RWPE2 (cell line): ENCODE measurements at regions not wholly inside any gene's neighbourhood (a gene's known extent, or its start where the extent isn't known, plus 50 kb on each side); places are given as distances from the start of the nearest gene placed in this dataset.

Experiments used
- ATAC-seq: fragments of 200-7000 bp; cut with Tn5 transposase; 3 replicates; pipeline ENCODE4 v1.9.1; 2021; ENCODE audit warnings: low read depth
- DNase-seq: peaks from one replicate; pipeline ENCODE4 v3.0.0-alpha.2; 2020; ENCODE audit warnings: low spot score
- H3K27ac ChIP-seq: fragments of 450-650 bp; 2 replicates; pipeline ENCODE4 v1.5.1; 2017; ENCODE audit warnings: mild to moderate bottlenecking; ENCODE audit not compliant: poor library complexity, severe bottlenecking
- H3K27me3 ChIP-seq: fragments of 250-450 bp; sonication (Bioruptor Pico); 2 replicates; pipeline ENCODE4 v1.5.1; 2021; ENCODE audit warnings: mild to moderate bottlenecking, moderate library complexity; ENCODE audit not compliant: insufficient read depth, poor library complexity, severe bottlenecking
- H3K36me3 ChIP-seq: fragments of 250-450 bp; sonication (Bioruptor Pico); 2 replicates; pipeline ENCODE4 v1.5.1; 2020; ENCODE audit warnings: low read depth, mild to moderate bottlenecking, moderate library complexity
- H3K4me1 ChIP-seq: fragments of 250-450 bp; sonication (Bioruptor Pico); 2 replicates; pipeline ENCODE4 v1.5.1; 2021; ENCODE audit warnings: mild to moderate bottlenecking, moderate library complexity; ENCODE audit not compliant: insufficient read depth, poor library complexity, severe bottlenecking
- H3K4me3 ChIP-seq: fragments of 250-450 bp; sonication (Bioruptor Pico); 2 replicates; pipeline ENCODE4 v1.5.1; 2021; ENCODE audit warnings: mild to moderate bottlenecking, moderate library complexity; ENCODE audit not compliant: severe bottlenecking
- H3K9me3 ChIP-seq: fragments of 250-450 bp; sonication (Bioruptor Pico); 2 replicates; pipeline ENCODE4 v1.5.1; 2021; ENCODE audit warnings: mild to moderate bottlenecking, moderate library complexity; ENCODE audit not compliant: severe bottlenecking
- TF ChIP-seq, protein P1 (sequence below): fragments of 450-650 bp; IDR thresholded peaks from one replicate; pipeline ENCODE4 v1.5.1; 2017; ENCODE audit warnings: mild to moderate bottlenecking, moderate library complexity; ENCODE audit not compliant: poor library complexity, severe bottlenecking

DNA sequence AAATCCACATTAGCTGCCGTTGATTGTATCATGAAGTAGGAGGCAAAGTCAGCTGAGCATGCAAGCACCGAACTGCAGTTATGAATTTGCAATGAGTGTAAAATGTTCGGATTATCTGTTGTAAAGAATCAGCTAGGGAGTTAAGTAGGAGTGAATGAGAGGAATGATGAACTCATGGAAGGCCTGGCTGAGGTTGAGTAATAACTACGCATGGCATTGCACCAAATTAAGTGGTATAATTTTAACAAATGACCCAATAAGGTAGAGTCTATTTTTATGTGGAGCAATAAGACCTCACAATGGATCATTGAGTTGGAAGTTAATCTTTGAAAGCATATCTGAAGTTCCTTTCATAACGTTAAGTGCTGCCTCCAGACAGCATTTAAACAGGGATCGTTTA is 288.2 kb upstream of the CHST9 start:
- Histone ChIP-seq H3K27me3 (no peaks in the 10 kb centered on the region), H3K4me3 (no peak overlapping the region), H3K36me3 (no peaks in the 10 kb centered on the region), H3K4me1 (no peaks in the 10 kb centered on the region), H3K9me3 (no peaks in the 10 kb centered on the region), H3K27ac (no peak overlapping the region)
- no peak for DNase-seq
- ATAC-seq = no peak
- TF ChIP-seq, protein P1, sequence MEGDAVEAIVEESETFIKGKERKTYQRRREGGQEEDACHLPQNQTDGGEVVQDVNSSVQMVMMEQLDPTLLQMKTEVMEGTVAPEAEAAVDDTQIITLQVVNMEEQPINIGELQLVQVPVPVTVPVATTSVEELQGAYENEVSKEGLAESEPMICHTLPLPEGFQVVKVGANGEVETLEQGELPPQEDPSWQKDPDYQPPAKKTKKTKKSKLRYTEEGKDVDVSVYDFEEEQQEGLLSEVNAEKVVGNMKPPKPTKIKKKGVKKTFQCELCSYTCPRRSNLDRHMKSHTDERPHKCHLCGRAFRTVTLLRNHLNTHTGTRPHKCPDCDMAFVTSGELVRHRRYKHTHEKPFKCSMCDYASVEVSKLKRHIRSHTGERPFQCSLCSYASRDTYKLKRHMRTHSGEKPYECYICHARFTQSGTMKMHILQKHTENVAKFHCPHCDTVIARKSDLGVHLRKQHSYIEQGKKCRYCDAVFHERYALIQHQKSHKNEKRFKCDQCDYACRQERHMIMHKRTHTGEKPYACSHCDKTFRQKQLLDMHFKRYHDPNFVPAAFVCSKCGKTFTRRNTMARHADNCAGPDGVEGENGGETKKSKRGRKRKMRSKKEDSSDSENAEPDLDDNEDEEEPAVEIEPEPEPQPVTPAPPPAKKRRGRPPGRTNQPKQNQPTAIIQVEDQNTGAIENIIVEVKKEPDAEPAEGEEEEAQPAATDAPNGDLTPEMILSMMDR = no peak

DNA sequence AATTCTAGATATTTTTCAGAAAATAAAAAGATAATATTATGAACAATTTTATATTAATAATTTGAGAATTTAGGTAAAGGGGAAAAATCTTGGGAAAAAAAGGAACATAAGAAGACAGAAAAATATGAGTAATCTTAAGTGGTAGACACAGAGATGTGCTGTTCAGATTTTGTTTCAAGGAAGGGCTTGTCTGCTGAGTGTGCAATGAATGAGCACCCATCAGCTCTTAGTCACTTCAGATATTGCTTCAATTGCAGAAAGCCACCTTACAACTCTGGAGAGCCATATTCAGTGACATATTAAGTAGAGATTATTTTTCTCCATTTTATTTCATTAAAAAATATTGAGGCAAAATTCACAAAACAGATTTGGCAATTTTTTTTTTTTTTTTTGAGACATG is 282.0 kb upstream of the CHST9 start:
- no peaks in the 10 kb centered on the region for H3K4me1 ChIP-seq
- no peaks in the 10 kb centered on the region for H3K27me3 ChIP-seq
- TF ChIP-seq, protein P1 = no peak
- no peaks in the 10 kb centered on the region for H3K9me3 ChIP-seq
- no peak overlapping the region for H3K27ac ChIP-seq
- DNase-seq = no peak
- ATAC-seq = no peak
- H3K4me3 ChIP-seq = no peak overlapping the region
- no peaks in the 10 kb centered on the region for H3K36me3 ChIP-seq

DNA sequence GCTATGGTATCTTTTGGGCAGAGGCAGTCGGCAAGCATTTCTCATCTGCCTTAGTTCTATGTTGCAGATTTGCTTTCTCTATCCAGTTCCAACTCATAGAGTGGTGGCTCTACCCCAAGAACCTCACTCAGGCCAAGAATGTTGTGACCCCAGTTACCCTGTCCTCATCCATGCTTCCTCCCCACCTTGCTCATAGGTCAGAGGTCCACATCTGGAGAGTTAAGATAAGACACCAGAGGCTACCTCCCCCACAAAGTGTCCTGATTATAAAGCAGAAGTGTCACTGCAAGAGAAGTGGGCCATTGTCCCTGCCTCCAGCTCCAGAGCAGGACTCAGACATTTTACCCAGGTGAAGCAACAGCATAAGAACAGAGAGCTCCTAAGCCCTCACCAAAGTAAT is 276.8 kb upstream of the CHST9 start:
- H3K36me3 ChIP-seq = no peaks in the 10 kb centered on the region
- no peak overlapping the region for H3K27ac ChIP-seq
- peaks cover 3% of the 10 kb centered on the region for H3K27me3 ChIP-seq
- no peak overlapping the region for H3K4me3 ChIP-seq
- ATAC-seq (no peak), DNase-seq (no peak)
- H3K4me1 ChIP-seq = no peaks in the 10 kb centered on the region
- no peaks in the 10 kb centered on the region for H3K9me3 ChIP-seq
- TF ChIP-seq, protein P1 = no peak

DNA sequence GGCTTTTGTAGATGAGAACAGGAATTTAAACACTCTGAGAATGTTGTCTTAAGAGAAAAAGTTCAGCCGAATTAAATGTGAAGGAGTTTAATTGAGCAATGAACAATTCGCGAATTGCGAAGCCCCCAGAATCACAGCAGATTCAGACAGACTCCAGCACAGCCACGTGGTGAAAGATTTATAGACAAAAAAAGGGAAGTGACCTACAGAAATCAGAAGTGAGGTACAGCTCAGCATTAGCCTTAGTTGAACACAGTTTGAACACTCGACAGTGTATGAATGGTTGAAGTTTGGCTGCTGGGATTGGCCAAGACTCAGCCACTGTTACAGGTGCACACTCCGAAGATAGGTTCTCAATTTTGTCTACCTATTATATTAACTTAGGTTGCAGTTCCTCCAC is 264.0 kb upstream of the CHST9 start:
- H3K9me3 ChIP-seq = no peaks in the 10 kb centered on the region
- H3K36me3 ChIP-seq = no peaks in the 10 kb centered on the region
- no peak overlapping the region for H3K27ac ChIP-seq
- ATAC-seq (no peak), DNase-seq (no peak)
- H3K27me3 ChIP-seq = no peaks in the 10 kb centered on the region
- H3K4me3 ChIP-seq = no peak overlapping the region
- TF ChIP-seq, protein P1 = no peak
- H3K4me1 ChIP-seq = no peaks in the 10 kb centered on the region

DNA sequence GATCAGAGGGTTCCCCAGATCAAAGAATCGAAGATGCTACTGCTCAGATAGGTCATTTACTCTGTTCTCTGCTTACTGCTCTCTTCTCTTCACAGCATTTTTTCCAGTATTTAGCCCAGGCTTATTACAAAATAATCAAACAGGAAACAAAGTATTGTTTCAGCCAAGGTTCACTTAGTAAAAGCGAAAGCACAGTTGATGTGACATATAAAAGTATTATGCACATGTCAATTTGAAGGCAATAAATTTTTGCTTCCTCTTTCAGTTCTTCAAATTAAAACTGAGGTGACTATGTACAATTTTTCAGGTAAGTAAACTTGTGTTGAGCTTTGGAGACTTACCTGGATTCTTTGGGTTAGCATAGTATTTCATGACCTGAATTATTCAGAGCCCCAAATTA is 262.8 kb upstream of the CHST9 start:
- no peak overlapping the region for H3K4me3 ChIP-seq
- H3K27ac ChIP-seq = no peak overlapping the region
- no peaks in the 10 kb centered on the region for H3K9me3 ChIP-seq
- DNase-seq (no peak), ATAC-seq (no peak)
- H3K27me3 ChIP-seq = no peaks in the 10 kb centered on the region
- H3K4me1 ChIP-seq = no peaks in the 10 kb centered on the region
- no peaks in the 10 kb centered on the region for H3K36me3 ChIP-seq
- TF ChIP-seq, protein P1 = no peak
